GM12878 (cell line): ENCODE measurements at regions not wholly inside any gene's neighbourhood (a gene's known extent, or its start where the extent isn't known, plus 50 kb on each side); places are given as distances from the start of the nearest gene placed in this dataset.

ENCODE experiments used
- ATAC-seq: fragments of 200-7000 bp; cut with Tn5 transposase; 3 replicates; pipeline ENCODE4 v1.9.1; 2020; ENCODE audit warnings: mild to moderate bottlenecking, moderate library complexity
- BruUV-seq: library from RNA; stranded (reverse); fragments of 400-500 nt; replicated peaks from 2 replicates; lab custom pipeline; 2021; lab: Mats Ljungman, UMichigan
- CTCF ChIA-PET: fragments of 300-600 bp; sonication (Branson Sonifier 250); formaldehyde crosslinking; extraction: SDS; loops from one replicate; lab custom pipeline; 2021; ENCODE audit warnings: inconsistent platforms; lab: Yijun Ruan, JAX
- POLR2A ChIA-PET: fragments of 350-600 bp; formaldehyde crosslinking; extraction: SDS; loops from one replicate; lab custom pipeline; 2021; ENCODE audit warnings: inconsistent platforms; lab: Charles Lee
- RAD21 ChIA-PET: fragments of 300-600 bp; sonication (Branson Sonifier 250); formaldehyde crosslinking; loops from one replicate; lab custom pipeline; 2023; ENCODE audit warnings: antibody characterized with exemption; ENCODE audit not compliant: unreplicated experiment; lab: Charles Lee
- SMC1A ChIA-PET: fragments of 300-600 bp; sonication (Branson Sonifier 250); formaldehyde crosslinking; loops from one replicate; lab custom pipeline; 2023; ENCODE audit not compliant: unreplicated experiment, uncharacterized antibody; lab: Charles Lee
- DNase-seq: peaks from one replicate; pipeline ENCODE4 v3.0.0-alpha.2; 2011; ENCODE audit warnings: low read depth, low spot score
- FAIRE-seq: peaks from 3 replicates; lab custom pipeline; 2011; peaks lifted over from hg19 to GRCh38; lab: Jason Lieb, UNC
- H2AFZ ChIP-seq: 2 replicates; pipeline ENCODE4 v1.6.0; 2011; ENCODE audit warnings: low read depth, low read length, control low read depth; ENCODE audit not compliant: control insufficient read depth
- H3K27ac ChIP-seq: 2 replicates; pipeline ENCODE4 v1.5.1; 2011; ENCODE audit warnings: control low read depth; ENCODE audit not compliant: control insufficient read depth, insufficient read depth
- H3K27me3 ChIP-seq, 2 experiments: replicated peaks in 1 of 2; 2 replicates each; pipeline versions ENCODE4 v1.6.0 to v1.6.1; 2011; ENCODE audit warnings: low read length in 1 of 2; ENCODE audit not compliant: control insufficient read depth in 2 of 2, insufficient read depth in 2 of 2
- H3K36me3 ChIP-seq, 2 experiments: 2 replicates each; pipeline ENCODE4 v1.5.1; 2011; ENCODE audit warnings: low read length in 1 of 2; ENCODE audit not compliant: control insufficient read depth in 2 of 2, insufficient read depth in 2 of 2
- H3K4me1 ChIP-seq: 2 replicates; pipeline ENCODE4 v1.6.1; 2011; ENCODE audit warnings: mild to moderate bottlenecking, low read length, moderate library complexity, mixed read lengths; ENCODE audit not compliant: control insufficient read depth, insufficient read depth
- H3K4me2 ChIP-seq: 2 replicates; pipeline ENCODE4 v1.6.0; 2011; ENCODE audit warnings: control low read depth; ENCODE audit not compliant: control insufficient read depth, insufficient read depth
- H3K4me3 ChIP-seq: fragments of 200-600 bp; sonication (generic); 2 replicates; pipeline ENCODE4 v1.5.1; 2016
- H3K79me2 ChIP-seq: 2 replicates; pipeline ENCODE4 v1.6.0; 2011; ENCODE audit warnings: low read length; ENCODE audit not compliant: control insufficient read depth, insufficient read depth
- H3K9ac ChIP-seq: 2 replicates; pipeline ENCODE4 v1.8.0; 2011; ENCODE audit warnings: low read length, control low read depth, mixed read lengths; ENCODE audit not compliant: control insufficient read depth, insufficient read depth
- H3K9me3 ChIP-seq: replicated peaks from 3 replicates; pipeline ENCODE4 v1.5.1; 2011; ENCODE audit warnings: mild to moderate bottlenecking, low read length; ENCODE audit not compliant: control insufficient read depth, insufficient read depth
- H4K20me1 ChIP-seq: 2 replicates; pipeline ENCODE4 v1.6.0; 2011; ENCODE audit not compliant: control insufficient read depth, insufficient read depth
- ATF7 ChIP-seq: fragments of 450-650 bp; IDR thresholded peaks from 2 replicates; pipeline ENCODE4 v1.6.1; 2016; ENCODE audit warnings: low read depth, mild to moderate bottlenecking
- CBFB ChIP-seq: IDR thresholded peaks from 2 replicates; pipeline ENCODE4 v1.6.1; 2016; ENCODE audit warnings: antibody characterized with exemption, low read depth
- CEBPZ ChIP-seq: fragments of 150-350 bp; IDR thresholded peaks from 2 replicates; pipeline ENCODE4 v1.6.1; 2016; ENCODE audit warnings: low read depth, low read length
- IKZF2 ChIP-seq, 2 experiments: fragments of 450-650 bp; IDR thresholded peaks; 2 replicates each; pipeline ENCODE4 v1.6.1; 2017; ENCODE audit warnings: mild to moderate bottlenecking in 2 of 2, moderate library complexity in 2 of 2
- IRF3 ChIP-seq: fragments of 450-650 bp; IDR thresholded peaks from 2 replicates; pipeline ENCODE4 v1.6.1; 2014; ENCODE audit warnings: mild to moderate bottlenecking
- JUNB ChIP-seq: IDR thresholded peaks from 2 replicates; pipeline ENCODE4 v1.6.1; 2016; ENCODE audit warnings: antibody characterized with exemption, mild to moderate bottlenecking
- KLF5 ChIP-seq: fragments of 450-650 bp; IDR thresholded peaks from 2 replicates; pipeline ENCODE4 v1.6.1; 2014; ENCODE audit warnings: mild to moderate bottlenecking; ENCODE audit not compliant: partially characterized antibody
- MTA3 ChIP-seq: IDR thresholded peaks from 2 replicates; pipeline ENCODE4 v1.6.1; 2012; ENCODE audit warnings: low read length, inconsistent platforms, borderline replicate concordance
- MYB ChIP-seq: fragments of 150-350 bp; IDR thresholded peaks from 2 replicates; pipeline ENCODE4 v1.6.1; 2014; ENCODE audit warnings: mild to moderate bottlenecking, low read depth, low read length, borderline replicate concordance
- NBN ChIP-seq: fragments of 450-650 bp; IDR thresholded peaks from 2 replicates; pipeline ENCODE4 v1.6.1; 2016
- NFIC ChIP-seq: IDR thresholded peaks from 2 replicates; pipeline ENCODE4 v1.6.1; 2012; ENCODE audit warnings: low read depth, mild to moderate bottlenecking, inconsistent platforms, low read length, moderate library complexity
- RBBP5 ChIP-seq: fragments of 200-600 bp; sonication (generic); conservative IDR thresholded peaks from 2 replicates; pipeline ENCODE4 v1.6.1; 2016
- SP1 ChIP-seq: IDR thresholded peaks from one replicate; pipeline ENCODE4 v1.6.1; 2011; ENCODE audit warnings: low read depth, low read length
- SPI1 ChIP-seq: IDR thresholded peaks from 2 replicates; pipeline ENCODE4 v1.6.1; 2011; ENCODE audit warnings: low read depth, mild to moderate bottlenecking, low read length, moderate library complexity, borderline replicate concordance; ENCODE audit not compliant: insufficient read depth
- SRF ChIP-seq, 2 experiments: IDR thresholded peaks; 2 replicates each; pipeline ENCODE4 v1.6.1; 2011; ENCODE audit warnings: low read depth in 2 of 2, low read length in 2 of 2, mild to moderate bottlenecking in 1 of 2, moderate library complexity in 1 of 2
- TBL1XR1 ChIP-seq: IDR thresholded peaks from 2 replicates; pipeline ENCODE4 v1.6.1; 2012; ENCODE audit warnings: low read depth, low read length, improper control_type of control experiment
- TCF3 ChIP-seq: IDR thresholded peaks from 2 replicates; pipeline ENCODE4 v1.6.1; 2012; ENCODE audit warnings: low read depth, mild to moderate bottlenecking, low read length, borderline replicate concordance; ENCODE audit not compliant: insufficient read depth
- WGBS: methylation state at CpG from one replicate; pipeline ENCODE4 v1.1.6; 2016; ENCODE audit warnings: low lambda C conversion rate; ENCODE audit not compliant: insufficient replicate concordance, insufficient coverage; ENCODE audit errors: missing lambda C conversion rate; 5-methylcytosine and 5-hydroxymethylcytosine counted together
- in situ Hi-C: fragments of 300-500 bp; cut with MboI; formaldehyde crosslinking; loops from 9 replicates; pipeline ENCODE4 v1.14.3; 2018; ENCODE audit warnings: mixed read lengths
- intact Hi-C: fragments of 100-400 bp; cut with micrococcal nuclease; formaldehyde crosslinking; loops from one replicate; pipeline ENCODE4 v1.14.2; 2022; ENCODE audit not compliant: unreplicated experiment
- TF ChIP-seq, protein P1 (sequence below): fragments of 150-350 bp; IDR thresholded peaks from 2 replicates; pipeline ENCODE4 v1.6.1; 2014; ENCODE audit warnings: mild to moderate bottlenecking, low read depth, low read length
- TF ChIP-seq, protein P2 (sequence below): fragments of 450-650 bp; IDR thresholded peaks from 2 replicates; pipeline ENCODE4 v1.6.1; 2017; ENCODE audit warnings: mild to moderate bottlenecking, low read depth, inconsistent platforms; ENCODE audit not compliant: poor library complexity, severe bottlenecking

GRCh38 chr2:221677688-221678087, 105.6 kb upstream of the EPHA4 start:
- H3K4me1 ChIP-seq, result no peaks in the 10 kb centered on the region

More at GRCh38 chr2:221677688-221678087, 105.6 kb upstream of the EPHA4 start:
- CTCF ChIA-PET, result no interaction called here
- RAD21 ChIA-PET, result no interaction called here
- BruUV-seq, result no TSS peak
- H3K9me3 ChIP-seq, result no peaks in the 10 kb centered on the region
- TF ChIP-seq MYB, result no peak
- no peak for TF ChIP-seq JUNB
- no peak for TF ChIP-seq KLF5
- no peak for TF ChIP-seq SPI1
- TF ChIP-seq, protein P1, sequence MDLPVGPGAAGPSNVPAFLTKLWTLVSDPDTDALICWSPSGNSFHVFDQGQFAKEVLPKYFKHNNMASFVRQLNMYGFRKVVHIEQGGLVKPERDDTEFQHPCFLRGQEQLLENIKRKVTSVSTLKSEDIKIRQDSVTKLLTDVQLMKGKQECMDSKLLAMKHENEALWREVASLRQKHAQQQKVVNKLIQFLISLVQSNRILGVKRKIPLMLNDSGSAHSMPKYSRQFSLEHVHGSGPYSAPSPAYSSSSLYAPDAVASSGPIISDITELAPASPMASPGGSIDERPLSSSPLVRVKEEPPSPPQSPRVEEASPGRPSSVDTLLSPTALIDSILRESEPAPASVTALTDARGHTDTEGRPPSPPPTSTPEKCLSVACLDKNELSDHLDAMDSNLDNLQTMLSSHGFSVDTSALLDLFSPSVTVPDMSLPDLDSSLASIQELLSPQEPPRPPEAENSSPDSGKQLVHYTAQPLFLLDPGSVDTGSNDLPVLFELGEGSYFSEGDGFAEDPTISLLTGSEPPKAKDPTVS, result no peak
- TF ChIP-seq CBFB, result no peak
- no peak for TF ChIP-seq IKZF2 (IDR thresholded peaks at IDR 0.05)
- TF ChIP-seq TBL1XR1, result no peak
- TF ChIP-seq ATF7, result no peak
- no peak for TF ChIP-seq SP1
- TF ChIP-seq, protein P2, sequence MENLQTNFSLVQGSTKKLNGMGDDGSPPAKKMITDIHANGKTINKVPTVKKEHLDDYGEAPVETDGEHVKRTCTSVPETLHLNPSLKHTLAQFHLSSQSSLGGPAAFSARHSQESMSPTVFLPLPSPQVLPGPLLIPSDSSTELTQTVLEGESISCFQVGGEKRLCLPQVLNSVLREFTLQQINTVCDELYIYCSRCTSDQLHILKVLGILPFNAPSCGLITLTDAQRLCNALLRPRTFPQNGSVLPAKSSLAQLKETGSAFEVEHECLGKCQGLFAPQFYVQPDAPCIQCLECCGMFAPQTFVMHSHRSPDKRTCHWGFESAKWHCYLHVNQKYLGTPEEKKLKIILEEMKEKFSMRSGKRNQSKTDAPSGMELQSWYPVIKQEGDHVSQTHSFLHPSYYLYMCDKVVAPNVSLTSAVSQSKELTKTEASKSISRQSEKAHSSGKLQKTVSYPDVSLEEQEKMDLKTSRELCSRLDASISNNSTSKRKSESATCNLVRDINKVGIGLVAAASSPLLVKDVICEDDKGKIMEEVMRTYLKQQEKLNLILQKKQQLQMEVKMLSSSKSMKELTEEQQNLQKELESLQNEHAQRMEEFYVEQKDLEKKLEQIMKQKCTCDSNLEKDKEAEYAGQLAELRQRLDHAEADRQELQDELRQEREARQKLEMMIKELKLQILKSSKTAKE, result no peak
- no peak for TF ChIP-seq SRF (IDR thresholded peaks at IDR 0.05; ENCODE audit: low read depth in 2 of 2, low read length in 2 of 2)
- no peak for TF ChIP-seq TCF3
- TF ChIP-seq RBBP5, result no peak
- no peak for TF ChIP-seq MTA3
- no peak for TF ChIP-seq NBN
- TF ChIP-seq NFIC, result no peak
- TF ChIP-seq CEBPZ, result no peak
- TF ChIP-seq IRF3, result no peak
- no peak overlapping the region for H2AFZ ChIP-seq
- H3K79me2 ChIP-seq, result no peaks in the 10 kb centered on the region
- no peak for FAIRE-seq
- no peak for ATAC-seq
- H3K9ac ChIP-seq, result no peak overlapping the region
- SMC1A ChIA-PET, result no interaction called here
- H3K27me3 ChIP-seq, result no peaks in the 10 kb centered on the region
- H4K20me1 ChIP-seq, result no peaks in the 10 kb centered on the region
- H3K36me3 ChIP-seq, result no peaks in the 10 kb centered on the region
- H3K4me2 ChIP-seq, result no peak overlapping the region
- intact Hi-C loops (no loop called here), in situ Hi-C loops (no loop called here)
- H3K27ac ChIP-seq, result no peak overlapping the region
- no peak overlapping the region for H3K4me3 ChIP-seq
- 47% methylated on average over 1 of the region's 1 CpG for WGBS
- DNase-seq, result no peak
- POLR2A ChIA-PET, result no interaction called here
